Myocyte (in vitro differentiated cells): ENCODE measurements at regions not wholly inside any gene's neighbourhood (a gene's known extent, or its start where the extent isn't known, plus 50 kb on each side); places are given as distances from the start of the nearest gene placed in this dataset.

Experiments
- DNase-seq: peaks from one replicate; pipeline ENCODE4 v3.0.0-alpha.2; 2012; ENCODE audit warnings: low read depth

- DNase-seq: peak; percentile 85
Measured at GRCh38 chr15:62569460-62570404, 404.6 kb upstream of the C2CD4B start.

- DNase-seq: no peak
Measured at GRCh38 chr15:62570405-62570783, 405.3 kb upstream of the C2CD4B start.

- DNase-seq: no peak
Measured at GRCh38 chr15:62571072-62571471, 406.0 kb upstream of the C2CD4B start.

- DNase-seq: no peak
Measured at GRCh38 chr15:62572797-62573196, 407.7 kb upstream of the C2CD4B start.

- DNase-seq: no peak
Measured at GRCh38 chr15:62573876-62574275, 408.8 kb upstream of the C2CD4B start.

- no peak for DNase-seq
Measured at GRCh38 chr15:62578546-62578945, 413.5 kb upstream of the C2CD4B start.

GRCh38 chr15:62578960-62579359, 413.9 kb upstream of the C2CD4B start:
- DNase-seq: no peak

GRCh38 chr15:62579842-62580241, 414.8 kb upstream of the C2CD4B start:
- no peak for DNase-seq

GRCh38 chr15:62582580-62582979, 417.5 kb upstream of the C2CD4B start:
- DNase-seq: no peak

GRCh38 chr15:62584301-62585235, 419.5 kb upstream of the C2CD4B start:
- DNase-seq: no peak

GRCh38 chr15:62588938-62589670, 424.0 kb upstream of the C2CD4B start:
- DNase-seq: no peak

- DNase-seq: no peak
Measured at GRCh38 chr15:62591842-62592838, 427.1 kb upstream of the C2CD4B start.

- no peak for DNase-seq
Measured at GRCh38 chr15:62592920-62593319, 427.8 kb upstream of the C2CD4B start.

GRCh38 chr15:62593681-62594399, 428.8 kb upstream of the C2CD4B start:
- no peak for DNase-seq

GRCh38 chr15:62598217-62598616, 433.1 kb upstream of the C2CD4B start:
- DNase-seq: no peak

- no peak for DNase-seq
Measured at GRCh38 chr15:62599791-62600777, 435.0 kb upstream of the C2CD4B start.

- DNase-seq: peak; percentile 43
Measured at GRCh38 chr15:62601777-62602545, 436.9 kb upstream of the C2CD4B start.
